ENCODE measurements at regions not wholly inside any gene's neighbourhood (a gene's known extent, or its start where the extent isn't known, plus 50 kb on each side); places are given as distances from the start of the nearest gene placed in this dataset.

DNA sequence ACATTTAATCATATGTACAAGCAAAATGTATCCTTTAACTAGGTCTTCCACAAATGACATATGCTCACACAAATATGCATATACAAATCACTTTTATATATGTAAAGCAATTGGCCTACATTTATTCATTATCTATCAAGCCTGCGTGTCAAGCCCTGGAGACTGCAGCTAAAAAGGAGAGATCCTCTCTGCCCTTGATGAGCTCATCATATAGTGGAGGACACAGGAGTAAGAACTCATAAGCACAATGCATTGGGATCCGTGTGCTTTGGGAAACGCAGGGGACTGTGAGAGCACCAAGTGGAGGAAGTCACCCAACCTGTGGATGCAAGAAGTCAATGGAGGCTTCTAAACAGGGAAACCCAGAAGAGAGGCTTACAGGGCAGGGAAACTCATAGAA lies 735.7 kb downstream of the BCL11B start:
- H3K4me3 ChIP-seq (ENCODE audit: control insufficient read depth, low read depth, low read length), result no peak overlapping the region
- TF ChIP-seq, protein P1, sequence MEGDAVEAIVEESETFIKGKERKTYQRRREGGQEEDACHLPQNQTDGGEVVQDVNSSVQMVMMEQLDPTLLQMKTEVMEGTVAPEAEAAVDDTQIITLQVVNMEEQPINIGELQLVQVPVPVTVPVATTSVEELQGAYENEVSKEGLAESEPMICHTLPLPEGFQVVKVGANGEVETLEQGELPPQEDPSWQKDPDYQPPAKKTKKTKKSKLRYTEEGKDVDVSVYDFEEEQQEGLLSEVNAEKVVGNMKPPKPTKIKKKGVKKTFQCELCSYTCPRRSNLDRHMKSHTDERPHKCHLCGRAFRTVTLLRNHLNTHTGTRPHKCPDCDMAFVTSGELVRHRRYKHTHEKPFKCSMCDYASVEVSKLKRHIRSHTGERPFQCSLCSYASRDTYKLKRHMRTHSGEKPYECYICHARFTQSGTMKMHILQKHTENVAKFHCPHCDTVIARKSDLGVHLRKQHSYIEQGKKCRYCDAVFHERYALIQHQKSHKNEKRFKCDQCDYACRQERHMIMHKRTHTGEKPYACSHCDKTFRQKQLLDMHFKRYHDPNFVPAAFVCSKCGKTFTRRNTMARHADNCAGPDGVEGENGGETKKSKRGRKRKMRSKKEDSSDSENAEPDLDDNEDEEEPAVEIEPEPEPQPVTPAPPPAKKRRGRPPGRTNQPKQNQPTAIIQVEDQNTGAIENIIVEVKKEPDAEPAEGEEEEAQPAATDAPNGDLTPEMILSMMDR (IDR thresholded peaks at IDR 0.05; ENCODE audit: control insufficient read depth, insufficient read depth, low read depth, low read length, missing control alignments), result no peak
- no peak for DNase-seq (ENCODE audit: low read depth)

DNA sequence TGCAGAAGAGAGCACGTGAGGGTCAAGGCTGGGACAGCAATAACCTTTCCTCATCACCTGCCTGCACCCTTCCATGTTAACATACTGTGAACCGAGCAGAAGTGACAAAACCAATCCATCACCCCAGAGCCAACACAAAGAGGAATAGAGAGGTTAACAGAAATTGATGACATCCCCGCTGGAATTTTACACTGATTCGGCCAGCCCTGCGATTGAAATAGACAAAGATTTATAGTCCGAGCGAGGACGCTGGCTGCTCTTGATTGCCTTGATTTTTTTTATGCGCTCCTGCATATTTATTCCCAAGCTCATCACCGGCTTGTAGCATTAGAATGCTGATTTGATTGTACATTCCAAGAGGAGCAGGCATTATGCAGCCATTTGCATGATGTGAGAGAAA lies 729.7 kb downstream of the BCL11B start:
- DNase-seq (ENCODE audit: low read depth), result no peak
- no peak overlapping the region for H3K4me3 ChIP-seq (ENCODE audit: control insufficient read depth, low read depth, low read length)
- TF ChIP-seq, protein P1 (IDR thresholded peaks at IDR 0.05; ENCODE audit: control insufficient read depth, insufficient read depth, low read depth, low read length, missing control alignments), result no peak

DNA sequence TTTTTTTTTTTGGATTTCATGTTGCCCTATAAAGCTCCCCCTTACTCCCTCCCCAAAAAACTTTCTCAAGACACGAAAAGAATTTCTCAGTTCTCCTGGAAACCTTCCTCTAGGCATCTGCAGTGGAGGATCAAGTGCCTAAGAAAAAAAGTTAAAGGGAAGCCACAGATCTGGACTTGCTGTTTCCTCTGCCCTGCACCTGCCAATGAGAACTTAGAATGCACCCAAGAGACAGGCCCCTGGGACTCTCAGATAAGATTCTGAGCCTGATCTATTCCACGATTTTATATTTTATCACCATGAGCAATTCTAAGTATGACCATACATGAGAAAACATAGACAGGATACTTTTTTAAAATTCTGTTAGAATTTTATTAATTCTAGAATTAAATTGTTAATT lies 728.9 kb downstream of the BCL11B start:
- TF ChIP-seq, protein P1 (IDR thresholded peaks at IDR 0.05; ENCODE audit: control insufficient read depth, insufficient read depth, low read depth, low read length, missing control alignments), result no peak
- DNase-seq (ENCODE audit: low read depth), result no peak
- no peak overlapping the region for H3K4me3 ChIP-seq (ENCODE audit: control insufficient read depth, low read depth, low read length)

DNA sequence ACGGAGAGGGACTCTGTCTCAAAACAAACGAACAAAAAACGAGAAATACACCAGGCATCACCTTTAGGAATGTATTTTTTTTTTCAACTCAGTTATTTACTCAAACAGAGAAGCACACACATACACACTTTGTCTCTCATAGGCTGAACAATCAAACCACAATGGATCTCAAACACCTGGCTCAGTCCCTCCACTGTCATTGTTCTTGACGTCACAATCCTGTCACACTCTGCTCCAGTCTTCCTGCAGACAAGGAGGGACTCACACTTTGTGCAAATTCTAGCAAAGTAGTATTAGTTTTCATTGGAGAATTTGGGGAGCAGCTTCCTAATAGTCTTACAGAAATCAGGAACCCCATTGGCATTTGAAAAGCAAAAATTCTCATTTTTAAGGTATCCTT lies 727.8 kb downstream of the BCL11B start:
- H3K4me3 ChIP-seq (ENCODE audit: control insufficient read depth, low read depth, low read length), result no peak overlapping the region
- no peak for DNase-seq (ENCODE audit: low read depth)
- TF ChIP-seq, protein P1 (IDR thresholded peaks at IDR 0.05; ENCODE audit: control insufficient read depth, insufficient read depth, low read depth, low read length, missing control alignments), result no peak

DNA sequence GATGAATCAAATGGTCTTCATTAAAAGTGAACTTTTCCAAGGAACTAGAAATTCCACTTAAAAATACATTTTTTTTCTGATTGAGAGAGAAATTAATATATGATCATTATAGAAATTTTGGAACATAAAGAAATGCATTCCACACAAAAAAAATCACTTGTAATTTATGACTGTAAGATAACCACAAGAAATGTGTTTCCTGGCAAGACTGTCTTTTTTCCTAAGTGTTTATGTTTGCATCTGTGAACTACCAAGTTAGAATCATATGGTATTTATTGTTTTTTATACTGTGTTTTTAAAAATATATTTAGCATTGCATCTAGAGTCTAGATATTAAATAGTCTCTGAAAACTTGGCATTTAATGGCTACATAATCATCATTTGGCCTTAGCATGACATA lies 726.8 kb downstream of the BCL11B start:
- H3K4me3 ChIP-seq (ENCODE audit: control insufficient read depth, low read depth, low read length), result no peak overlapping the region
- TF ChIP-seq, protein P1 (IDR thresholded peaks at IDR 0.05; ENCODE audit: control insufficient read depth, insufficient read depth, low read depth, low read length, missing control alignments), result no peak
- DNase-seq (ENCODE audit: low read depth), result no peak

DNA sequence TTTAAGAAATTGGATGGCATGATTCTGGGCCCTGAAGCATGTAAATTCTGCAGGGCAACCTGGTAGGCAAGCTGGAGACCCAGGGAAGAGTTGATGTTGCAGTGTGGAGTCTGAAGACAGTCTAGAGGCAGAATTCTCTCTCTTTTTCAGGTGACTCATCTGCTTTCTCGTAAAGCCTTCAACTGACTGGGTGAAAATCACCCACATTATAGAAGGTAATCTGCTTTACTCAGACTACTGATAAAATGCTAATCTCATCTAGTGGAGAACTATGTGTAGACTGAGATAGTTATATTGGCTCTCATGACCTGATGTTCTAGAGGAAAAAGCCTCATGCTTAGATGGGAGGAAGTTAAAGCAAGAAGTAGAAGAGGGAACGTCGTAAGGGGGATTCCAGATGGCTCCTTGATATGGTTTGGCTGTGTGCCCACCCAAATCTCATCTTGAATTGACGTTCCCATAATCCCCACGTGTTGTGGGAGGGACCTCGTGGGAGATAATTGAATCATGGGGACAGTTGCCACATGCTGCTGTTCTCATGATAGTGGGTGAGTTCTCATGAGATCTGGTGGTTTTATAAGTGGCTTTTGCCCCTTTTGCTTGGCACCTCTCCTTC lies 723.8 kb downstream of the BCL11B start:
- TF ChIP-seq, protein P1 (IDR thresholded peaks at IDR 0.05; ENCODE audit: control insufficient read depth, insufficient read depth, low read depth, low read length, missing control alignments), result no peak
- H3K4me3 ChIP-seq (ENCODE audit: control insufficient read depth, low read depth, low read length), result no peak overlapping the region
- DNase-seq (ENCODE audit: low read depth), result no peak

DNA sequence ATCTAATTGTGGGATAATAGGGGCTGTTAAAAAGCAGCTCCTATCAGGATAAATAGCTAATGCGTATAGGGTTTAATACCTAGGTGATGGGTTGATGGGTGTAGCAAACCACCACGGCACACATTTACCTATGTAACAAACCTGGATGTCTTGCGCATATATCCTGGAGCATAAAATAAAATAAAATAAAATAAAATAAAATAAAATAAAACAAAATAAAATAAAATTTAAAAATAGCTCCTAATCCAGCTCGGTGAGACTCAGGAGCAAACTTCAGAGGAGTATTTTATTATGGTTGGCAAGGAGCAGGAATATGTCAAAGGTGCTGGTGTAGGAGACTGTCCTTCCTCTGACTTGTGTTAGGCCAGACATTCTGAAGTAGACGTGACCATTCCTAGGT lies 721.0 kb downstream of the BCL11B start:
- TF ChIP-seq, protein P1 (IDR thresholded peaks at IDR 0.05; ENCODE audit: control insufficient read depth, insufficient read depth, low read depth, low read length, missing control alignments), result no peak
- no peak for DNase-seq (ENCODE audit: low read depth)
- no peak overlapping the region for H3K4me3 ChIP-seq (ENCODE audit: control insufficient read depth, low read depth, low read length)

Data from AG09309 (cell line).